Trophoblast cell (in vitro differentiated cells and primary cell): ENCODE measurements at regions not wholly inside any gene's neighbourhood (a gene's known extent, or its start where the extent isn't known, plus 50 kb on each side); places are given as distances from the start of the nearest gene placed in this dataset.

ENCODE experiments used
- DNase-seq, 2 donors: peaks; one replicate each; pipeline ENCODE4 v3.0.0-alpha.2; 2016
- H2AFZ ChIP-seq: 2 replicates; pipeline ENCODE4 v1.6.1; 2013; ENCODE audit warnings: low read length, moderate library complexity, mild to moderate bottlenecking; ENCODE audit not compliant: insufficient read depth, poor library complexity
- H2AK5ac ChIP-seq: 2 replicates; pipeline ENCODE4 v1.6.1; 2013; ENCODE audit warnings: mild to moderate bottlenecking, low read length
- H2BK120ac ChIP-seq: 2 replicates; pipeline ENCODE4 v1.6.1; 2013; ENCODE audit warnings: low read length, mild to moderate bottlenecking, moderate library complexity; ENCODE audit not compliant: insufficient read depth, poor library complexity
- H2BK12ac ChIP-seq: 2 replicates; pipeline ENCODE4 v1.6.1; 2013; ENCODE audit warnings: mild to moderate bottlenecking, low read length, moderate library complexity
- H2BK5ac ChIP-seq: 2 replicates; pipeline ENCODE4 v1.6.1; 2013; ENCODE audit warnings: low read length, low read depth, moderate library complexity, mild to moderate bottlenecking; ENCODE audit not compliant: poor library complexity
- H3K14ac ChIP-seq: 2 replicates; pipeline ENCODE4 v1.6.1; 2013; ENCODE audit warnings: mild to moderate bottlenecking, low read length
- H3K18ac ChIP-seq: 2 replicates; pipeline ENCODE4 v1.6.1; 2013; ENCODE audit warnings: mild to moderate bottlenecking, low read length
- H3K23ac ChIP-seq: 2 replicates; pipeline ENCODE4 v1.6.1; 2013; ENCODE audit warnings: low read length
- H3K27ac ChIP-seq: 2 replicates; pipeline ENCODE4 v1.5.1; 2013; ENCODE audit warnings: low read depth, mild to moderate bottlenecking, inconsistent platforms, low read length, moderate library complexity
- H3K27me3 ChIP-seq: 2 replicates; pipeline ENCODE4 v1.6.1; 2013; ENCODE audit warnings: inconsistent platforms, mild to moderate bottlenecking, low read length, moderate library complexity; ENCODE audit not compliant: insufficient read depth
- H3K36me3 ChIP-seq, 2 experiments: 1 replicate in 1 of 2; 2 replicates in 1 of 2; pipeline ENCODE4 v1.6.1; 2013; ENCODE audit warnings: low read length in 2 of 2, mild to moderate bottlenecking in 2 of 2, moderate library complexity in 1 of 2; ENCODE audit not compliant: insufficient read depth in 2 of 2, control insufficient read depth in 1 of 2
- H3K4ac ChIP-seq: 2 replicates; pipeline ENCODE4 v1.6.1; 2013; ENCODE audit warnings: low read depth, mild to moderate bottlenecking, low read length, moderate library complexity
- H3K4me1 ChIP-seq, 2 experiments: 1 replicate in 1 of 2; 2 replicates in 1 of 2; pipeline ENCODE4 v1.6.1; 2013; ENCODE audit warnings: low read length in 2 of 2, mild to moderate bottlenecking in 2 of 2, moderate library complexity in 1 of 2; ENCODE audit not compliant: insufficient read depth in 2 of 2, control insufficient read depth in 1 of 2
- H3K4me2 ChIP-seq: 2 replicates; pipeline ENCODE4 v1.6.1; 2013; ENCODE audit warnings: inconsistent platforms, mild to moderate bottlenecking, low read length, moderate library complexity
- H3K4me3 ChIP-seq: 2 replicates; pipeline ENCODE4 v1.5.1; 2013; ENCODE audit warnings: mild to moderate bottlenecking, low read depth, low read length, inconsistent platforms
- H3K79me1 ChIP-seq: one replicate; pipeline ENCODE4 v1.6.1; 2013; ENCODE audit warnings: low read length
- H3K79me2 ChIP-seq: 2 replicates; pipeline ENCODE4 v1.6.1; 2013; ENCODE audit warnings: low read length, mild to moderate bottlenecking; ENCODE audit not compliant: control insufficient read depth, insufficient read depth, poor library complexity
- H3K9ac ChIP-seq: 2 replicates; pipeline ENCODE4 v1.6.1; 2013; ENCODE audit warnings: mild to moderate bottlenecking, low read length
- H3K9me3 ChIP-seq: 2 replicates; pipeline ENCODE4 v1.6.1; 2013; ENCODE audit warnings: low read depth, mild to moderate bottlenecking, control low read depth, inconsistent platforms, low read length; ENCODE audit not compliant: insufficient read depth
- H4K12ac ChIP-seq: 2 replicates; pipeline ENCODE4 v1.6.1; 2013; ENCODE audit warnings: low read depth, mild to moderate bottlenecking, low read length, moderate library complexity
- H4K8ac ChIP-seq: 2 replicates; pipeline ENCODE4 v1.6.1; 2013; ENCODE audit warnings: low read depth, mild to moderate bottlenecking, low read length, moderate library complexity
- H4K91ac ChIP-seq: one replicate; pipeline ENCODE4 v1.6.1; 2013; ENCODE audit warnings: low read depth, mild to moderate bottlenecking, low read length, moderate library complexity
- WGBS: extraction: QIAGEN DNeasy Blood & Tissue Kit; methylation state at CpG from one replicate; pipeline ENCODE4 v1.1.7; 2013; ENCODE audit warnings: missing lambda C conversion rate; ENCODE audit not compliant: insufficient read length, insufficient coverage; ENCODE audit errors: extremely low coverage; 5-methylcytosine and 5-hydroxymethylcytosine counted together

DNA sequence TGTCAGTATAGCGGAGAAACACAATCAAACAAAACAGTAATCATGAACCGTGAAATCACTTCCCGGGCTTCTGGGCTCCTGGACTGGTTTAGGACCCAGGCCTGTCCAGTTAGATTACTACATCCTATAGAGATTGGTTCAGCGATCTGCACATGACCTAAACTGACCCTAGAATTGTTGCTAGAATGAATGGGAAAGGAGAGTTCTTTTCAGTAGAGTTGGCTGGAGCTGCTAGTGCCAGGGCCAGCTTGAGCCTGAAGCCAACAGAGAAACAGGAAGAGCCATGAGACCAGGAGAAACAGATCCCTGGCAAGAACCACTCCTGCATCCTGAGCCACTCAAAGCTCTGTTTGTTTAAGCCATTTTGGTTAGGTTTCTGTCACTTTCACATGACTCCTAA lies 474.3 kb upstream of the C1orf87 start:
- Histone ChIP-seq H4K8ac (no peak overlapping the region), H3K79me1 (no peaks in the 10 kb centered on the region), H3K4ac (no peak overlapping the region), H3K4me1 (no peaks in the 10 kb centered on the region), H4K12ac (no peak overlapping the region), H2BK120ac (no peak overlapping the region), H3K4me2 (no peak overlapping the region), H3K27me3 (no peaks in the 10 kb centered on the region), H2BK12ac (no peak overlapping the region), H2AK5ac (no peak overlapping the region), H3K27ac (no peak overlapping the region), H3K36me3 (no peaks in the 10 kb centered on the region), H3K4me3 (no peak overlapping the region), H2BK5ac (no peak overlapping the region), H3K23ac (no peak overlapping the region), H3K79me2 (no peaks in the 10 kb centered on the region), H2AFZ (no peak overlapping the region), H3K14ac (no peak overlapping the region), H3K18ac (no peak overlapping the region), H3K9ac (no peak overlapping the region), H3K9me3 (no peaks in the 10 kb centered on the region), H4K91ac (no peak overlapping the region)
- no CpG with 5 or more reads among the region's 4 CpGs for WGBS
- DNase-seq: no peak

DNA sequence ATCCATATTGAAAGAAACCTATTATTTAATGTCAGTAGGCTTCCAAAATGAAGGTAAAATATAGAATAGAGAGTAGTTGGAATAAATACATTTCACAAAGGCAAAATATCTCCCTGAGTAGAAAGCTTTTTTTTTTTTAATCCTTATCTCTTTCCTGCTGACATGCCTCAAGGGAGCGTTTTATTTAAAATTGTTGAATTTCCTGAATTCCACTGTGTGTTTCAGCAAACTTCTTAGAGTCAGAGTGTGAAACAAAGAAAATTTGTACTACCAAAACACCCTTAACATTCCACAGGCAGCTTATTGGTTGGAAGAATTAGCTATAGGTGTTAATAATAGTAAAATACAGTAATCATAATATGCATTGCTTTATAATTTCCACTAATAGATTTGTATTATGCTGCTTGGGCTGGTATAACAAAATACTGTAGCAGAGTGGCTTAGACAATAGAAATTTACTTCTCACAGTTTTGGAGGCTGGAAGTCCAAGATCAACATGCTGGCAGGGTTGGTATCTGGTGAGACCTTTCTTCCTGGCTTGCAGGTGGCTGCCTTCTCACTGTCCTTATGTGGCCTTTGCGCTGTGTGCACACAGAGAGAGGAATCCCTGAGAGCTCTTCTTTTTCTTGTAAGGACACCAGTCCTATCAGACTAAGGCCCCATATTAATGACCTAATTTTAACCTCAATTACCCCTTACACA lies 468.4 kb upstream of the C1orf87 start:
- Histone ChIP-seq H4K8ac (no peak overlapping the region), H3K9me3 (no peaks in the 10 kb centered on the region), H3K4me1 (no peaks in the 10 kb centered on the region), H2AK5ac (no peak overlapping the region), H3K79me1 (no peaks in the 10 kb centered on the region), H3K4me2 (no peak overlapping the region), H3K4ac (no peak overlapping the region), H3K14ac (no peak overlapping the region), H2AFZ (no peak overlapping the region), H3K79me2 (no peaks in the 10 kb centered on the region), H3K23ac (no peak overlapping the region), H3K9ac (no peak overlapping the region), H2BK5ac (no peak overlapping the region), H3K27me3 (no peaks in the 10 kb centered on the region), H3K27ac (no peak overlapping the region), H4K91ac (no peak overlapping the region), H3K36me3 (no peaks in the 10 kb centered on the region), H3K4me3 (no peak overlapping the region), H2BK120ac (no peak overlapping the region), H2BK12ac (no peak overlapping the region), H3K18ac (no peak overlapping the region), H4K12ac (no peak overlapping the region)
- DNase-seq: no peak
- WGBS: no CpG with 5 or more reads among the region's 2 CpGs

DNA sequence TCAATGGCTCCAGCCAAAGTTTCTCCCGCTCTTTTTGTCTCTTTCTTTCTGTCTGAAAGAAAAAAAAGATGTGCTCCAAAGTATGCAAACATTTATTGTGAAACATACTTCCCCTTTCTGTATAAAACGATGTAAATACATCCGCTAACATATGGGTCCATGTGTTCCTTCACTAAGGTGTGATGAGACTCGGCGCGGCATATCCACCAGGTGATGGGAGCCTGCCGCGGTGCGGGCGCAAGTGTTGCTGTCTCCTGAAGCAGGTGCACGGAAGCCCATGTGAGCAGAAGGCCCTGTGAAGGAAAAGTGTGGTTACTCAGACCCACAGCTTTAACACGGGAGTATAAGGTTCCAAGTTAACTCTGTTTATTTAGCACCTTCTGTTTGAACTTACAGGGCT lies 466.6 kb upstream of the C1orf87 start:
- no peak for DNase-seq
- Histone ChIP-seq H4K8ac (no peak overlapping the region), H2BK120ac (no peak overlapping the region), H3K4me2 (no peak overlapping the region), H3K4me1 (no peaks in the 10 kb centered on the region), H3K23ac (no peak overlapping the region), H2AK5ac (no peak overlapping the region), H3K9me3 (no peaks in the 10 kb centered on the region), H4K12ac (no peak overlapping the region), H3K79me1 (no peaks in the 10 kb centered on the region), H3K36me3 (no peaks in the 10 kb centered on the region), H2BK12ac (no peak overlapping the region), H3K79me2 (no peaks in the 10 kb centered on the region), H2AFZ (no peak overlapping the region), H3K9ac (no peak overlapping the region), H3K27ac (no peak overlapping the region), H3K27me3 (no peaks in the 10 kb centered on the region), H4K91ac (no peak overlapping the region), H3K4me3 (no peak overlapping the region), H3K18ac (no peak overlapping the region), H3K4ac (no peak overlapping the region), H3K14ac (no peak overlapping the region), H2BK5ac (no peak overlapping the region)
- no CpG with 5 or more reads among the region's 12 CpGs for WGBS

DNA sequence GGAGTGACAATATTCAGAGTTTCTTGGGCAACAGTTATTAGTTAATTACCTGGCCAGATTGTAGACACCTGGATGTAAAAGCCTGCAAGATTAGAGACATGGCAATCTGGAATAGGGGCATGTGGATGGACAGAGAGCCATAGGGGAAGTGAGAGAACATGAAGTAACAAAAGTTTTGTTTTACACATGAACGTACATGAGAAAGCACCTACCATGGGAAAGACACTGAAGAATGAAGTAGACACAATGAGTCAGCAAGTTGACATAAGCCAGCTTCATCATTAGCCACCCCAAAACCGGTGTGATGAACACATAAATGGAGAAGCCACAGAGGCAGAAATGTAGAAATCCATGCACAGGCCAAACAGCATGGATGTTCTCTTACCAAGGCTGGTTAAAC lies 462.1 kb upstream of the C1orf87 start:
- no CpG with 5 or more reads among the region's 2 CpGs for WGBS
- Histone ChIP-seq H4K8ac (no peak overlapping the region), H3K23ac (no peak overlapping the region), H3K4me1 (no peaks in the 10 kb centered on the region), H3K36me3 (no peaks in the 10 kb centered on the region), H2AFZ (no peak overlapping the region), H3K9me3 (no peaks in the 10 kb centered on the region), H3K4ac (no peak overlapping the region), H3K27me3 (no peaks in the 10 kb centered on the region), H3K14ac (no peak overlapping the region), H3K79me1 (no peaks in the 10 kb centered on the region), H4K91ac (no peak overlapping the region), H3K18ac (no peak overlapping the region), H2BK12ac (no peak overlapping the region), H3K27ac (no peak overlapping the region), H4K12ac (no peak overlapping the region), H2BK5ac (no peak overlapping the region), H2AK5ac (no peak overlapping the region), H3K79me2 (no peaks in the 10 kb centered on the region), H2BK120ac (no peak overlapping the region), H3K9ac (no peak overlapping the region), H3K4me3 (no peak overlapping the region), H3K4me2 (no peak overlapping the region)
- no peak for DNase-seq
